Endometrium (tissue), 2 donors: ENCODE measurements at regions not wholly inside any gene's neighbourhood (a gene's known extent, or its start where the extent isn't known, plus 50 kb on each side); places are given as distances from the start of the nearest gene placed in this dataset.
"Not testable (repeated sequence)": the region's sequence is repeated elsewhere in the genome, so short reads cannot be mapped to it uniquely, and the experiment has no call there.

Experiments used
- FAIRE-seq: peaks from 2 replicates; lab custom pipeline; 2012; peaks lifted over from hg19 to GRCh38; lab: Jason Lieb, UNC
- donor health status: control.
- donor health status: control.

- FAIRE-seq = no peak
Measured at GRCh38 chr1:193905288-193906085, 719.1 kb upstream of the B3GALT2 start.

- FAIRE-seq = no peak
Measured at GRCh38 chr1:193891788-193892187, 705.4 kb upstream of the B3GALT2 start.

GRCh38 chr1:193890935-193891334 lies 704.5 kb upstream of the B3GALT2 start:
- FAIRE-seq = no peak

GRCh38 chr1:193884848-193885558 lies 698.6 kb upstream of the B3GALT2 start:
- no peak for FAIRE-seq

- FAIRE-seq = not testable (repeated sequence)
Measured at GRCh38 chr1:193877920-193878319, 691.5 kb upstream of the B3GALT2 start.

DNA sequence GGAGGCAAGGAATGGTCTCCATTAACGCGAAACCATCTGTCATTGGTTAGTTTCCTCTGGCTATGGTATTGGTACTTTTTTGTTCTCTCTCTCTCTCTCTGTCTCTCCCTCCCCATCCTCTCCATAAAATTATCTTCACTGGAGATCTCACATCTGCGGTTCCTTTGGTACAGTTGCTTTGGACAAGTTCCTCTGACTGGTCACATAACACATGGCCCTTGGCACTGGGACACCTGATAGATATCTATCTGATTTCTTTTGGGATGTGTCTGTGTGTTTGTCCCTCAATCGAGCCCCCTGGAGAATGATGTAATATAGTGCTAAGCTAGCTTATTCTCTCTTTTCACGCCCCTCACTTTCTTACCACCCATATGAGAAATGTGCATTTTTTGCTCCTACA lies 682.0 kb upstream of the B3GALT2 start:
- FAIRE-seq = no peak

DNA sequence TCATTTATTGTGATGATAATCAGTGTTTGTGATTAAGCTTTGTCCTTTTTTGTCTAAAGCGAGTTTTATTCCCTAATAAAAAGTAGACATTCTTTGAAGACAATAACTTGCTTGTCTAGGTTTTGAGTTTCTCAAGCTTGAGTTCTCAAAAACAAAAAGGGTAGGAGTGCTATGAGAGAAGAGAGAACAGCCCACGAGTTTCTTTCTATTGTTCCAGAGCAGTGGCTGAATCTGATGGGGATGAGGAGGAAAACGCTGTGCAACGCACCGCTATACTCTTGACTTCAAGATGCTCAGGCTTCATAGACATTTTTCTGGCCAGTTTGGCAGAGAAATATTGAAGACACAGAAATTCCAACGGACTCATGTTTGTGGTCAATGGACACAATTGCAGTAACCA lies 669.8 kb upstream of the B3GALT2 start:
- FAIRE-seq = no peak

DNA sequence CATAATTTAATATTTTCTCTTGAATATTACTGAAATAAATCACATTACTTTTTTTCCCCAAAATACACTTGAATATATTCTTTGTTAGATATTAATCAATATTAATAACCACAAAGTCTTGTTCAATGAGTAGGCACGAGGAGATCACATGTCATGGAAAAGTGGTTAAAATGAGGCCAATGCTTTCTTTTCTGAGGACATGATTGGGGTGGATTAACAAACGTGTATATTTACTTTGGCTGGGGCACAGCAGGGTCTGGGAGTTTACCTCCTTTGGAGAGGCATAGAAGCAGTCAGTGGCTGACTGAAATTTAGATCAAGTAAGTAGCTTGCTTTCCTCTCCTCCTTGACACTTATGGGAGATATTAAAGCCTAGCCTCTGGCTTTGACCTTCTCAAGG lies 664.3 kb upstream of the B3GALT2 start:
- FAIRE-seq = peak; percentile 21

DNA sequence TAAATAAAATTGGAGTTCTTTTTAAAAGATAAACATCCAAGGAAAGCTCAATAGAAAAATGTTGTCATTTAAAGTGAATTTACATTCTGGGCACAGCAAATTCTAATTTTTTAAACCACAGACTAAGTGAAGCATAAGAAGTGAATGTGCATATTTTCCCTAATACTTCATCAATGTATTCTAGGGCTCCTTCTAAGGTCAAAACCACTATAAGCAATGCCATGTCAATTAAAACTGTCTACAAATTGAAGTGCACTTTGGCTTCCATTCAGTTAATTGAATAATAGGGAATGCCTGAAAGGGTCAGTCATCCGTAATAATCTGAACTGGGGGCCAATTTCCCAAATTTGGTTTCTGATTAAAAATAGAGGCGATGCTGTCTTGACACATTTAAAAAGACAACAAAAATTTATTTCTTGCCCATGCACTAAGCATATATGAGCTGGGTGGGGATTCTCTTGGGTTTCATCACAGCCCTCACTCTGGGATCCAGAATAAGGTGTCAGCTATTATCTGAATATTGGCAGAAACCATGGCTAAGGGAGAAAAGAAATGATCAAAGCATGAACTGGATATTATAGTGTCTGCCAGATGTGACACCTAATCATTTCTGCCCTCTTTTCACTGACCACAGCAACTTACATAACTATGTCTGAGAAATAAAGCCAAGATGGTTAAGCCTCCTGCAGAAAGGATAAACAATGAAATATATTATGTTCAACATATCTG lies 660.6 kb upstream of the B3GALT2 start:
- no peak for FAIRE-seq

DNA sequence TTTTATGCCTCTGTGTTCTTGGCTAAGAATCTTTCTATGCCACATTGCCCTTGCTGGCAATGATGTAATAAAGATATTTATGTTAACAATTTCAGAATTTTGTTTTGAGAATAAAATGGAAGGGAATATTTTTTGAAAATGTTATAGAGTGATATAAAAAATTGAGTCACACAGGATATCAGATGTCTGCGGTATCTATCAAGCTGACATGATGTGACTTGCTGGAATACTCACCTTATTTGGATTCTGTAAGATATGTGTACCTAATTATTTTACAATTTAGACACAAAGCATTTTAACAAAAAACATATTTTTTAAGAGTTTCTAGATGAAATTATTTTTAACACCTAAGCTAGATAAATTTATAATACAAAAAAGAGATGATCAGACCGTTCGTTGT lies 660.0 kb upstream of the B3GALT2 start:
- no peak for FAIRE-seq

- no peak for FAIRE-seq
Measured at GRCh38 chr1:193841857-193842256, 655.4 kb upstream of the B3GALT2 start.

DNA sequence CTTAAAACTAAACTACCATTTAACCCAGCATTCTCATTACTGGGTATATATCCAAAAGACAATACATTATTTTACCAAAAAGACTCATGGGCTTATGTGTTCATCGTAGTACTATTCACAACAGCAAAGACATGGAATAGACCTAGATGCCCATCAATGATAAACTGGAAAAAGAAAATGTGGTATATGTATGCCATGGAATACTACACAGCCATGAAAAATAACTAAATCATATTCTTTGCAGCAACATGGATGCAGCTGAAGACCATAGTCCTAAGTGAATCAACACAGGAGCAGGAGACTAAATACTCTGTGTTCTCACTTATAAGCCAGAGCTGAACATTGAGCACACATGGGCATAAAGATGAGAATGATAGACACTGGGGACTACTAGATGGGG lies 645.1 kb upstream of the B3GALT2 start:
- FAIRE-seq = no peak

- FAIRE-seq = no peak
Measured at GRCh38 chr1:193827516-193827915, 641.1 kb upstream of the B3GALT2 start.

DNA sequence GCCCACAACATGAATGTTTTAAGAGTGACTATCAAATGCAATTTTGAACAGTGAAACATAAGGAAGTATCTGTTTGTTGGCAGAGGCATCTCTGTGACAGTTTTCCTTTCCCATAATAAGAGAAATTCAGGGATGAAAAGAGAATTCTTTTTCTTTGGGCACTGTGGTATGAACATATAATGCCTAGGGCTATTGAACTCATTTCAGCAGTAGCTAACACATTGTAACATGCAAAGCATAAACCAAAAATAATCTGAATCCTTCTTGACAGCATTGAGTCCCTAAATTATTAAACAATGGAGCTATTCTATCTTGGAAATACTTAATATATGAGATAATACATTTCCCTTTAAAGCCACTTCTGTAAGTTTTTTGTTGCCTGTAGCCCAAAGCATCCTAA lies 633.0 kb upstream of the B3GALT2 start:
- no peak for FAIRE-seq

- no peak for FAIRE-seq
Measured at GRCh38 chr1:193807208-193807607, 620.8 kb upstream of the B3GALT2 start.

DNA sequence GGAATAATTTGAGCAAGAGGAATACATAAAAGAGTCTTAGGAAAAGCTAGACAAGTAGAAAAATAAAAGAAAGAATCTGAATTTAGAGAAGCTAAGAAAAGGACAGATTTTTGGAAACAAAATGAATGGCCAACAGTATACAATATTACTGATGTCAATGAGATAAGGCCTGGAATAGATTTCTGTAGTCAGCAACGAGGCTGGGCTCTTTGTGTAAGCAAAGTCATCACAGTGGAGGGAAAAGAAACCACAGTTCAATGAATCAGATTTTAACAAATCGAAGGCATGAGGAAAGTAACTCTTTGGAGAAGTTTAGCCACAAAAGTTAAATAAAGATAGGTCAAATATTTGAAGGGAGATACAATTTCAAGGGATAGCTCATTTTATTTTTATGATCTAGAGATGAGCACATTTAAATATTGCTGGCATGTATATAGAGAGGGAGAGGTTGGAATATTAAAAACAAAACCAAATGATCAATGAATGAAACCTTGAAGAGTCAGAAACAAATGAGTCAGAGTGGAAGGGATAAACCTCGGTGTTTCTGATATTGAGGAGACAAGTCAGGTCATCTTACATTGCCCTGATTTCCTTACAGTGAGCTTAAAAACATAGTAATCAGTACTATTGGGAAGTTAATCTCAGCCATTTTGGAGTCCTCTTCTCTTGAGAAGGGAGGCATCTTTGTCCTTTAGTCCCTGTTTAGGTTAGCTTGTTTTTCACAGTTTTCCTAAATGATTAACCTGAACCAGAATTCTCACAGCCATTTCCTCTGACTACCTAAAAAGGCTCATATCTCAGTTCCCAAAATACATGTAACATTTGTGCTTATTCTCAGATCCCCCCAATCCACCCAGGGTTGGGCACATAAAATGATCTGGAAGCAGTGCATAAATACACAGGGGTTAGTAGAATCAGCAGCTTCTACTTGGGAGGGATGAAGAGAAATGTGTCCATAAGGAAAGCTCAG lies 620.0 kb upstream of the B3GALT2 start:
- no peak for FAIRE-seq

DNA sequence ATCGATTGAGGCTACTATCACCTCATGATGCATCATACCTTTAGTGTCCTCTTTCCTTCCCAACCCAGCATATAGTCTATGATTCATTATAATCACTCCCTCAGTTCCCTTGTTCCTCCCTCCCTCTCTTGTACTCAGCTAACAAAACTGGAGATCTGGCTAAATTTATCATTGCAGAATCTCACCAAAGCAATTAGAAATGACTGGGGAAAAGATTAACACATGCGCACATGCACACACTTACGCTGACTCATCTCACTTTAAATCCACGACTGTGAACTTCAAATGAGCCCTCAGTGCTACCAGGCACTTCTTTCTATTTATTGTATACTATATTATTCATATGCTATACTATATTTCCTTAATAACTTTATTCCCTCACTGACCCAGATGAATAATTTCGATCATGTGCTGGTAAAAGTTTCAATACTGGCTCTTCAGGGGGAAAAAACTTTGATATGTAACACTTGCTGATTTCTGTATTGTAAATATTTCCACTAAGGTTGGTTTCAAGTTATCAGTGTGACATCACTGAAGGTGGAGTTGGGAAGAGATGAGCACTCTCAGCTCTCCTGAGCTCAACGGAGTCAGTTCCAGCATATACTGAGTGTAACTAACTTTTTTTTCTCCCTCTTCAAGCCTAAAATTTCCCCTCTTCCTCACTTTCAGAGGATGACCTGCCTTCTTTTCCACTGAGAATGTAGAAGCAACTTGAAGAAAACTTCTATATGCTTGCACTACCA lies 613.7 kb upstream of the B3GALT2 start:
- FAIRE-seq = no peak

GRCh38 chr1:193799371-193799770 lies 613.0 kb upstream of the B3GALT2 start:
- FAIRE-seq = no peak

DNA sequence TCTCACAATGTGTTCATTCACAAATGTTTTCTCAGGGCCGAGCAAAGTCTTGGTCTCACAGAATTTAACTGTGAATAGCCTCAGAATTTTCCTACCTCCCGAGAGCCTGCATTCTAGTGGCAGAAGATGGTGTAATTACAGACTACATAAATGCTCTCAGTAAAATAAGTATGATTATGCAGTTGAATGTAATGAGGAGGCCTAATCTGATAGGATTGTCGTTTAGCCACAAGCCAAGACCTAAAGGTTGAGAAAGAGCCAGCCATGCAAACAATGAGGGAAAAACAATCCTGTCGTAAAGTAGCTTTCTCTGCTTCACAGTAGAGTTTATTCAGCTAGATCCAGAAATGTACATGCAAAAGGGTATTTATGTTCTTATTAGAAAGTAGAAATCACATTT lies 607.8 kb upstream of the B3GALT2 start:
- FAIRE-seq = no peak

DNA sequence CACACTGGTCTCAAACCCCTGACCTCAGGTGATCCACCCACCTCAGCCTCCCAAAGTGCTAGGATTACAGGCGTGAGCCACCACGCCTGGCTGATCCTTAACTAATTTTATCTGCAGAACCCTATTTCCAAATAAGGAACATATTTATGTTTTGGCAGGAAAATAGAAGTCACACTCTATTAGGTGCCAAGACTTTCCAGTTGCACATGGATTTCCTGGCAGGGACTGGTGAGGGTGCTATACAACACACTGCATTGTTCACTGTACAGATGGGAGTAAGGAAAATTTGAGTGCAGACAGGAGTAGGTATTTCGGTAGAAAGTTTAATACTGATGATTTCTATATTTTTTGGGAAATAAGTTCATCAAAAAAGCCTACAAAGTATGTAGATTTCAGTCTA lies 605.3 kb upstream of the B3GALT2 start:
- FAIRE-seq = no peak

- no peak for FAIRE-seq
Measured at GRCh38 chr1:193787061-193787460, 600.6 kb upstream of the B3GALT2 start.
